GM13977 (cell line): ENCODE measurements at regions not wholly inside any gene's neighbourhood (a gene's known extent, or its start where the extent isn't known, plus 50 kb on each side); places are given as distances from the start of the nearest gene placed in this dataset.
"Not testable (repeated sequence)": the region's sequence is repeated elsewhere in the genome, so short reads cannot be mapped to it uniquely, and the experiment has no call there.

Experiments
- DNase-seq: peaks from one replicate; pipeline ENCODE4 v3.0.0; 2012; ENCODE audit warnings: low spot score
- in situ Hi-C: fragments of 300-500 bp; cut with MboI; formaldehyde crosslinking; loops from one replicate; pipeline ENCODE4 v1.12.0; 2022; ENCODE audit warnings: low sequenced_read_pairs, low pct_unique_long_range_greater_than_20kb, mixed read lengths, inconsistent platforms; ENCODE audit not compliant: unreplicated experiment
- TF ChIP-seq, protein P1 (sequence below): IDR thresholded peaks from 2 replicates; pipeline ENCODE4 v1.5.1; 2012; ENCODE audit warnings: mild to moderate bottlenecking, control low read depth; ENCODE audit not compliant: insufficient read depth; ENCODE audit errors: extremely low read depth, missing control alignments

DNA sequence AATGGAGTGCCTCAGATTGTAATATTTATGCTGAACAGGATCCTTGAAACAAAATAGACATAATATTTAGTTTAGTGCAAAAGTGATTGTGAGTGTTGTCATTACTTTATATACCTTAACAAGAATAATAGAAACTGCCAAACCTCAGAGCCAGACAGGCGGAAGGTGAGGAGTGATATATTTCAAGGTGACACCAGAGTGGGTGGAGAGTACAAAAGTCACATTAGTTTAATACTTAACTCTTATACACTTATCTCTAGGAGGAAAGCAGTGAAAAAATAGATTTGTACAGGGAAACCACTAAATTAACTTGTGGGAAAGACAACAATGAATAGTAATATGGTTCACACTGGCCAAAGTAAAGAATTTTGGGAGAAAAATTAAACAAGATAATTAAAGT, 342.8 kb upstream of the NDST4 start:
- TF ChIP-seq, protein P1, sequence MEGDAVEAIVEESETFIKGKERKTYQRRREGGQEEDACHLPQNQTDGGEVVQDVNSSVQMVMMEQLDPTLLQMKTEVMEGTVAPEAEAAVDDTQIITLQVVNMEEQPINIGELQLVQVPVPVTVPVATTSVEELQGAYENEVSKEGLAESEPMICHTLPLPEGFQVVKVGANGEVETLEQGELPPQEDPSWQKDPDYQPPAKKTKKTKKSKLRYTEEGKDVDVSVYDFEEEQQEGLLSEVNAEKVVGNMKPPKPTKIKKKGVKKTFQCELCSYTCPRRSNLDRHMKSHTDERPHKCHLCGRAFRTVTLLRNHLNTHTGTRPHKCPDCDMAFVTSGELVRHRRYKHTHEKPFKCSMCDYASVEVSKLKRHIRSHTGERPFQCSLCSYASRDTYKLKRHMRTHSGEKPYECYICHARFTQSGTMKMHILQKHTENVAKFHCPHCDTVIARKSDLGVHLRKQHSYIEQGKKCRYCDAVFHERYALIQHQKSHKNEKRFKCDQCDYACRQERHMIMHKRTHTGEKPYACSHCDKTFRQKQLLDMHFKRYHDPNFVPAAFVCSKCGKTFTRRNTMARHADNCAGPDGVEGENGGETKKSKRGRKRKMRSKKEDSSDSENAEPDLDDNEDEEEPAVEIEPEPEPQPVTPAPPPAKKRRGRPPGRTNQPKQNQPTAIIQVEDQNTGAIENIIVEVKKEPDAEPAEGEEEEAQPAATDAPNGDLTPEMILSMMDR: no peak
- DNase-seq: no peak
- in situ Hi-C loops: no loop called here

DNA sequence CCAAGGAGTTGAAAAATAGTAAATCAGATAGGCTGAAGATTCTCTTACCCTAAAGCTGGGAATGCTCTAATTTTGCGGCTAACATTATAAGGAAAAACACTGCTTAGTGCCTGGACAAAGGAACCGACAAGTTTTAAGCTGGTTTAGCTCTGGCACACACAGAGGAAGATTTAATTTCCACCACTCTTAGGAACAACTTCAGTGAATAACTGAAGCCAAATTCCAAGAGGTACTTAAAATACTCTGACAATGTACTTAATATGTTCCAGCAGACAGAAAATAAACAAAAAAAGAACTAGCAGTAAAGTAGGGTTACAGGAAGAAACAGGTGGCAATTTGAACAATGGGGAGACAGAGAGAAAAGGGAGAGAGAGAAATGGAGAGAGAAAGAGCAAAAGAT, 340.8 kb upstream of the NDST4 start:
- TF ChIP-seq, protein P1: no peak
- in situ Hi-C loops: no loop called here
- no peak for DNase-seq

DNA sequence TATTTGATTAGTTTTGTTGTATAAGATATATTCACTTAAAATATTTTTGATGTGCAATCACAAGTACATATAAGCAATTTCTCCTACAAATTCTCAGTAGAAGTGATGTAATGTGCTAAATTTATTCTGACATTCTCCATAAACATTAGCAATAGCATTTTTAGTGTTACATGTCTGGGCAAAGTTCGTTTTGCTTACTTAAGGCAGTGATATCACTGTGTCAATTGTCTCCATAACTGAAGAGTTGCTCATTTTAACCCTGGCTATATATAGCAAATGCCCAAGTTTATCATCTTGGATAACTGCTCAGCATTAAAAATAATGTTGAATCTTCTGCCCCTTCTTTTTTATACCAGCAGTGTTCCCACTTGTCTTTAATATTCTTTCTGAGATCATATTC, 340.0 kb upstream of the NDST4 start:
- DNase-seq: no peak
- TF ChIP-seq, protein P1: no peak
- in situ Hi-C loops: no loop called here

DNA sequence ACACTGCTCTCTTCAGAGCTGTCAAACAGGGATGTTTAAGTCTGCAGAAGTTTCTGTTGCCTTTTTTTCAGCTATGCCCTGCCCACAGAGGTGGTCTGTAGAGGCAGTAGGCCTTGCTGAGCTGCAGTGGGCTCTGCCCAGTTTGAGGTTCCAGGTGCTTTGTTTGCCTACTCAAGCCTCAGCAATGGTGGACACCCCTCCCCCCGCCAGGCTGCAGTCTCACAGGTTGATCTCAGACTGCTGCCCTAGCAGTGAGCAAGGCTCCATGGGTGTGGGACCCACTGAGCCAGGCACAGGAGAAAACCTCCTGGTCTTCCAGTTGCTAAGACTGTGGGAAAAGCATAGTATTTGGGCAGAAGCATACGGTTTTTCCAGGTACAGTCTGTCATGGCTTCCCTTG, 338.8 kb upstream of the NDST4 start:
- DNase-seq, in situ Hi-C loops: not testable (repeated sequence)

DNA sequence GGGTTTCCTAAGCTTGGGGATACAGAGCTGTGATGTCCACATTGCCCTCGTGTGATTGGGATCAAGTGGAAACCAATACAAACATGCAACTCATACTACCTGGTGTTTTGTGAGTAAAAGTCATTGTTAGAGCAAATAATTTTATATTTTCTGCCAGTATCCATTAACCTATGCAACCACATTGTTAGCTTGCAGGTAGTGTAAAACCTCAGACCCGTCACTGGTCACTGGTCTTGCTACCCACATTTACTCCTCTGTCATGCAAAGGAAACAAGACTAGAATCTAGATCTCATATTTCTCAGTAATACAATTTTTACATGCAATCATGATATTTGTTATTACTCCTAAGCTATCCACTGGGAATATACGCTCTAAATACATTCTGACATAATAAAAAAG, 324.3 kb upstream of the NDST4 start:
- TF ChIP-seq, protein P1: no peak
- no peak for DNase-seq
- in situ Hi-C loops: no loop called here

DNA sequence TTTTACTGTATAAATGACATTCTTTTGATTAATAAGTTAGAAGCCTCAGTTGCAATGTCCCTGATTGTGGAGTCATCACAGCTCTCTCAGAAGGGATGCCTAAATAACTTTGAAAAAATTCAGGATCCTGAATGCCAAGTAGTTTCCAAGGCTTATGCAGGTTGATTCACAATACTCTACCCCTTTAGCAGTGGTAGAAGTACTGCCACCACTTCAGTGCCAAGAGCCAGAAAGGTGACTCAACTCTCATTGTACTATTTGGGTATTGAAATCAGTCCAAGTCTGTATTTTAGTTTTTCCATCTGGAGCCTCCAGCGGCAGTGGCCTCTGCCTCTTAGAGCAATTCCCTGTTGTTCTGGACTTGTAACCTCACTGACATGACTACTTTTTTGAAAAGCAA, 320.1 kb upstream of the NDST4 start:
- TF ChIP-seq, protein P1: no peak
- in situ Hi-C loops: no loop called here
- no peak for DNase-seq

DNA sequence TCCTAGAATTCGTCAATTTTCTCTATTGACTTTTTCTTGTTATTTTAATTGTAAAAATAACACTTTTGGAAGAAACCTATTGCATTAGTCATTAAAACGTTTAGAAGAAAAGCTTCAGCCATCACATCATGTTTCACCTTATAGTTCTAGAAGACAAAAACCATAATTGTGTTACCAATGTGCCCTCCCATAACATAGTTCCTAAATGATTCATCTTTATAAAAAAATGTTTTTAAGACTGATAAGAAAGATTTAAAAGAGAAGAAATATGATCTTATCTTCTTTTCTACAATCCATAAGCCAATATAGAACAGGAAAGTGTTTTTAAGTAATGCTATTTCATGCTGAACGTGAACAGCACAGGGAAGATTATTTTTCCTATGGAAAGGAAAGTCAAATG, 316.6 kb upstream of the NDST4 start:
- no peak for DNase-seq
- in situ Hi-C loops: no loop called here
- TF ChIP-seq, protein P1: no peak
